PFSK-1 (cell line): ENCODE measurements at regions not wholly inside any gene's neighbourhood (a gene's known extent, or its start where the extent isn't known, plus 50 kb on each side); places are given as distances from the start of the nearest gene placed in this dataset.

ENCODE experiments used
- FOXP2 ChIP-seq: optimal IDR thresholded peaks from 2 replicates; pipeline ENCODE3; 2011; ENCODE audit warnings: borderline replicate concordance, control low read depth, inconsistent platforms; ENCODE audit not compliant: insufficient read depth; ENCODE audit errors: extremely low read length, extremely low read depth
- POLR2AphosphoS5 ChIP-seq: IDR thresholded peaks from 2 replicates; pipeline ENCODE4 v1.6.1; 2012; ENCODE audit warnings: low read depth, mild to moderate bottlenecking, control low read depth, low read length, moderate library complexity
- SIN3A ChIP-seq: IDR thresholded peaks from 2 replicates; pipeline ENCODE4 v1.6.1; 2012; ENCODE audit warnings: mild to moderate bottlenecking, low read length, moderate library complexity, borderline replicate concordance; ENCODE audit not compliant: insufficient read depth
- TAF1 ChIP-seq: IDR thresholded peaks from 2 replicates; pipeline ENCODE4 v1.6.1; 2012; ENCODE audit warnings: low read length, control low read depth, borderline replicate concordance; ENCODE audit not compliant: insufficient read depth
- TF ChIP-seq, protein P1 (sequence below), 2 experiments: IDR thresholded peaks; 2 replicates each; pipeline versions ENCODE4 v1.6.1 to v1.8.0; 2011 to 2012; ENCODE audit warnings: low read depth in 2 of 2, low read length in 2 of 2, control low read depth in 1 of 2, inconsistent platforms in 1 of 2, mild to moderate bottlenecking in 1 of 2, moderate library complexity in 1 of 2; ENCODE audit not compliant: insufficient read depth in 1 of 2

DNA sequence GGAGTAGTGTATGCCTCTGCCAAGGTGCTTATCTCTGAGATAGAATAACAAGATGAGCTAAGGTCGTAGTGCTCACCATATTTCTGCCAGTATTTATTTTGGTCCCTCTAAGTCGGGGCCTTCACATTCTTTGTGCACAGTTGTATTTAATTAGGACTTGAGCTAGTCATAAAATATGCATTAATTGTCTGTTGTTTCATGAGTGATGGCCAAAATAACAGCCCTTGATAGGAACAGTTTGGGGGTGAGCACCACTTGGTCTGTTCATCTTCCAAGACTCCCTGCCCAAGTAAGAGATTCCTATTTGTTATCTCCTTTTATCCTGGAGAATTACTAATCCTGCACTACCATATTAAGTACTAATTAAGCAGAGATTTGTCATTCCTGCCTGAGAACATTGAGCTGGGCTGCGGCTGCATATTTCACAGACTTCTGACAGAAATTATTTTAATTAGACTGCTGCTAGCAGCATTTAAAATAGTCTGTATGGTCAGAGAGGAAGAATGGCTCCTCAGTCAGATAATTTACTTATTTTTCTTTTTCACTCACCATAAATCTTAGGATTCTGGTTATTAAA, 435.1 kb downstream of the MTX2 start:
- TF ChIP-seq, protein P1, sequence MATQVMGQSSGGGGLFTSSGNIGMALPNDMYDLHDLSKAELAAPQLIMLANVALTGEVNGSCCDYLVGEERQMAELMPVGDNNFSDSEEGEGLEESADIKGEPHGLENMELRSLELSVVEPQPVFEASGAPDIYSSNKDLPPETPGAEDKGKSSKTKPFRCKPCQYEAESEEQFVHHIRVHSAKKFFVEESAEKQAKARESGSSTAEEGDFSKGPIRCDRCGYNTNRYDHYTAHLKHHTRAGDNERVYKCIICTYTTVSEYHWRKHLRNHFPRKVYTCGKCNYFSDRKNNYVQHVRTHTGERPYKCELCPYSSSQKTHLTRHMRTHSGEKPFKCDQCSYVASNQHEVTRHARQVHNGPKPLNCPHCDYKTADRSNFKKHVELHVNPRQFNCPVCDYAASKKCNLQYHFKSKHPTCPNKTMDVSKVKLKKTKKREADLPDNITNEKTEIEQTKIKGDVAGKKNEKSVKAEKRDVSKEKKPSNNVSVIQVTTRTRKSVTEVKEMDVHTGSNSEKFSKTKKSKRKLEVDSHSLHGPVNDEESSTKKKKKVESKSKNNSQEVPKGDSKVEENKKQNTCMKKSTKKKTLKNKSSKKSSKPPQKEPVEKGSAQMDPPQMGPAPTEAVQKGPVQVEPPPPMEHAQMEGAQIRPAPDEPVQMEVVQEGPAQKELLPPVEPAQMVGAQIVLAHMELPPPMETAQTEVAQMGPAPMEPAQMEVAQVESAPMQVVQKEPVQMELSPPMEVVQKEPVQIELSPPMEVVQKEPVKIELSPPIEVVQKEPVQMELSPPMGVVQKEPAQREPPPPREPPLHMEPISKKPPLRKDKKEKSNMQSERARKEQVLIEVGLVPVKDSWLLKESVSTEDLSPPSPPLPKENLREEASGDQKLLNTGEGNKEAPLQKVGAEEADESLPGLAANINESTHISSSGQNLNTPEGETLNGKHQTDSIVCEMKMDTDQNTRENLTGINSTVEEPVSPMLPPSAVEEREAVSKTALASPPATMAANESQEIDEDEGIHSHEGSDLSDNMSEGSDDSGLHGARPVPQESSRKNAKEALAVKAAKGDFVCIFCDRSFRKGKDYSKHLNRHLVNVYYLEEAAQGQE (IDR thresholded peaks at IDR 0.05; ENCODE audit: insufficient read depth in 1 of 2, low read depth in 2 of 2, low read length in 2 of 2) = no peak
- TF ChIP-seq TAF1 (no peak), POLR2AphosphoS5 (no peak), SIN3A (no peak), FOXP2 (no peak)

DNA sequence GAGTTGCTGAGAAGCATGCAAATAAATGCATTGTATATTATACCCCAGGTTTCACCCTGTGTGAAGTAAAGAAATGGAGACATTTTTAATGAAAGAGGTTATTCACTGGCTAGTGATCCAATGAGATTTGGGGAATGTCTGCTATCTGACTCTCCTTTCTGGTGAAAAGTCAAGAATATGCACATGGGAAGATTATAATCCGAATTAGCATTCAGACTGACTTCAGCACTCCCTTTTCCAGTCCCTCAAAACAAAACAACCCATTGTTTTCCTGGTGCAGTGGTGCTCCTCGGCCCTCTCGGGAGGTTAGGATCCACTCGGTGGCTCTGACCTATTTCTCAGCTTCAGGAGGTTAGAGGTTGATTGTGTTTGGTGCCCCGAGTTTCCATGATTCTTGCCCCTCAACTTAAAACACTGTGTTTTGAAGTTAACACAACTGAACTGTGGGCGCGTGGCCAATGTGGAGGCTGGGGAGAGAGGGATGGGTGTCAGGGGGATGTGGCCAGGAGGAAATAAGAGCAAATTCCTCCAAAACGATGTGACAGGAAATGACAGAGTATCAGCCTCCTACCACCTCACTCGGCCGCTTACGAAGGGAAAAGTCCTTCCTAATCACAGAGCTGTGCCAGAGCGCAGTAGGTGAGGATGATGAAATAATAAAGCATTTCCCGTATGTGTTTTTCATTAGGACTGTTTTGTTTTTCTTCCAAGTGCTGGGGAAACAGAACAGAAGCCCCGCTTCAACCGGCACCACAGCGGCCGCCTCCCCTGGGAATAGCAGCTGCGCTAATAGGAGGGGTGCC, 440.1 kb downstream of the MTX2 start:
- TF ChIP-seq FOXP2 = no peak
- TF ChIP-seq, protein P1 (IDR thresholded peaks at IDR 0.05; ENCODE audit: insufficient read depth in 1 of 2, low read depth in 2 of 2, low read length in 2 of 2) = no peak
- TF ChIP-seq TAF1 = no peak
- TF ChIP-seq POLR2AphosphoS5 = no peak
- no peak for TF ChIP-seq SIN3A

DNA sequence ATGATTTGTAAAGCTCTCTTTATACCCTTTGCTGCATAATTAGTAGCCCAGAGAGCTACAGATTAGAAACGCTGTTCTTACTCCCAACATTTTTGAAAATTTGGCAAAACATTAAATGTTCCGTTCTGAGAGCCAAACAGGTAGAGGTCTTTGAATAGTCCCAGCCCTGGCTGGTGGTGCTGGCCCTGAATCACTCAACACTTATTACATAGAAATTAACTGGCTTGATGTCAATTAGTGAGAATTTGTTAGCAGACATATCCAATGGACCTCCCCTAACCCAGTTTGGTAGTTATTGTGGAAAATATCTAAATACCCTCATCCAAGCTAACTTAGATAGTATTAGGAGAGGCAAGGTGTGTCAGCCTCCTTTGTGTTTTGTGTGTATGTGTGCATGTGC, 440.7 kb downstream of the MTX2 start:
- TF ChIP-seq, protein P1 (IDR thresholded peaks at IDR 0.05; ENCODE audit: insufficient read depth in 1 of 2, low read depth in 2 of 2, low read length in 2 of 2) = no peak
- TF ChIP-seq FOXP2 = no peak

DNA sequence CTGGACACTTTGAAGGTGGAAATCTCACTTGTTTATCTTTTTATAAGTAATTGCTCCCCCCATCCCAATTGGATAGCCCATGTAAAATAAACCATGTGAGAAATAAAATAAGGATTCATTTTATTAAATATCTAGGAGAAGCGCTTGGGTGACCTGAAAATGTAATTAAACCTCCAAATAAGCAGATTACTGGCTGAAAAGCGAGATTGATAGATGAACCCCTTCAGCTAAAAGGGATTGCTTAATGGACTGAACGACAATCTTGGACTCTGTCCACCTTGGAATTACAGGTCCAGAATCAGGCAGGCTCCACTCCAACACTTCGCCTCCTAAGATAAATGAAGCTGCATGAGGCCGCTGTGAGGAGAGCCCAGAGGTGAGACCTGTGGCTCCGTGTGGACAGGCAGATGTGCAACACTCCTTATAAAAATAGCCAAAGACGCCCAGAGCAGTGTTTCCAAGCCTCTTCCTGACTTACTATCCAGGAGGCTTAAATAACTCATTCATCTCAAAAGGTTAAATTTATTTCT, 441.5 kb downstream of the MTX2 start:
- TF ChIP-seq FOXP2 = no peak
- TF ChIP-seq TAF1 = no peak

DNA sequence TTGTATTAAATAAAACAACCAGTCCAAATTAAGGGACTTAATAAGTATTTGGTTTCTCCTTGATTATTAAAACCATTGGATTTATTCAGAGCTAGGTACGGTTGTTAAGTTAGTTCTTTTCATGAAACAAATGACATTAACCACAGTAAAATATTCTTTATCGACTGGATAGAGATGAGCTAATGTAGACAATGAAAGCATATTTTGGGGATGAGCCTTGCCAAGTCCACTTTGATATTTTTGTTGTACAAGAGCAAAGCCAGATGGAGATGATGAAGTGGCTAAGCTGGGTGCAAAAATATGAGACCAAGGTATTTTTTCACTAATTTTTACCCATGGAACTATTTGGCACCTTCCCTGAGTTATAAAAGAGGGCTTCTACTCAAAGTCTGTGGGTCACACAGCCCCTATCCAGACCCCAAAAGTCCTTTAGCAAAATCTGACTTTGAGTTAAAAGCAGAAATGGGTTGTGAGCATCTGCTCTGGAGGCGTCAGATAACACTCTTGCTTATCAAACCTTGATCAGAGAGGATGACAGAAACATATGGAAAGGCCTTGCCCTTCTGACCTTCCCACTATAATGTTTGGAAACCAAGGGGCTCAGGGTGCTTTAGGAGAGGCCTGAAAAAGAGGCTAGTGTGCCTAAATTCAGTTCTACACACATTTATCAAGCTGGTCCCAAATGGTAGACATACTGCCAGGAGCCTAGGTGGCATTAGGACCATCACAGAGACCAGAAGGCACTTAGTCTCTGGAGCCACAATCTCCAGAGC, 456.8 kb downstream of the MTX2 start:
- TF ChIP-seq, protein P1 (IDR thresholded peaks at IDR 0.05; ENCODE audit: insufficient read depth in 1 of 2, low read depth in 2 of 2, low read length in 2 of 2) = no peak
- TF ChIP-seq FOXP2 (no peak), POLR2AphosphoS5 (no peak), TAF1 (no peak), SIN3A (no peak)
